Activated CD8-positive, alpha-beta memory T cell treated with anti-CD3 and anti-CD28 coated beads for 36 hours (primary cell): ENCODE measurements at regions not wholly inside any gene's neighbourhood (a gene's known extent, or its start where the extent isn't known, plus 50 kb on each side); places are given as distances from the start of the nearest gene placed in this dataset.
"Not testable (repeated sequence)": the region's sequence is repeated elsewhere in the genome, so short reads cannot be mapped to it uniquely, and the experiment has no call there.

ENCODE experiments used
- CTCF ChIA-PET: fragments of 350-600 bp; sonication (Branson Sonifier 250); formaldehyde crosslinking; loops from one replicate; lab custom pipeline; 2021; ENCODE audit warnings: antibody characterized with exemption; lab: Charles Lee
- POLR2A ChIA-PET: fragments of 350-600 bp; sonication (Branson Sonifier 250); formaldehyde crosslinking; loops from one replicate; lab custom pipeline; 2021; ENCODE audit warnings: antibody characterized with exemption; lab: Charles Lee

GRCh38 chr1:224061436-224061835, 52.5 kb upstream of the FBXO28 start:
- POLR2A ChIA-PET: no interaction called here
- CTCF ChIA-PET: interaction anchor here (1.0 kb wide), 1 partner anchor 11 kb away, joined by 4 read pairs; no protein-coding TSS in a partner anchor

- POLR2A ChIA-PET: no interaction called here
- CTCF ChIA-PET: no interaction called here
Observed at GRCh38 chr1:224059897-224060427, 53.9 kb upstream of the FBXO28 start.

DNA sequence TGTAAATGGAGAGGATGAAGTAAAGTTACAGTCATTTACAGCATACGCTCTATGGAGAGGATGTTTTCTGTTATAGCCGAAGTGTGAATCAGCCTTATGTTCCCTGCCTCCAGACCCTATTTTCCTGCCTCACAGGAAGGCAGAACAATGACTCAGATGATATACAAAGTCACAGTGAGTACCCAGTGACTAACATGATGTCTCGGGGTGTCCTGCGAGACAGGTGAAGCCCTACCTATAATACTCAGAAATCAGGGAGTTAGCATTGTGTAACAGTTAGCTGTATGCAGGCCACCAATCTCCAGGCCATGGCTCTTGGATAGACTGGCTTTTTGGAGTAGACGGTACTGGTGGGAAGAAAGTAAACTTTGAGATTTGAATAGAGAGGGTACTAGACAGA, 55.6 kb upstream of the FBXO28 start:
- POLR2A ChIA-PET: no interaction called here
- CTCF ChIA-PET: no interaction called here

DNA sequence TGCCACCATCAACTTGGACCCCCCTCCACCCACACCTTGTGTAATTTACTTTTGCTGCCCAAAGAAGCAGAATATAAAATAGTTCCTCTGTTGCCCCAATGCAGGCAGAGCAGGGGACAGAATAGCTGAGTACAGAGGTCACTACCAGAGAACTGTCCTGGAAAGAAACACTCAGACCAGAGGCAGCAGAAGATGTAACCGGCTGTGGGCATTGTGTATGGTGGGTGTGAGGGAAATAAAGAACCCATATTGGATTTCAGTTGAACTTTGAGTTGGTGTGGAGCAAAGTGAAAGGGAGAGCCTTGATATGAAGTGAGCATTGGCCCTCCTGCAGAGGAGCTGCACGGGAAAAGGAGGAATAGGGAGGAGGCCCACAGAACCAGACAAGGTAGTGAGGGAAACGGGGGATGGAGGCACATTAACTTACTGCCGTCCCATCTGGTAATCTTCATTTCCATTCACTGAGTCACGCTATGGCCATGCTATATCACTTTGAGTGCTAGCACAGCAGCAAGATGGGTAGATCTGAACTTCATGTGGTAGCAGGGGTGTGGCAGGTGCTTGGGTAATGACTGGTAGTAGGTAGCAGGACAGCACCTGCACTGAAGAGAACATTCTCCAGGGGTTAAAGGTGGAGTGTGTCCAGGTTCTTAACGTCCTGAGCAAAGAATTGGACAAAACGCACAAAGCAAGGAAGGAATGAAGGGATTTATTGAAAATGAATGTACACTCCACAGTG, 56.3 kb upstream of the FBXO28 start:
- ChIA-PET POLR2A (no interaction called here), CTCF (no interaction called here)

- POLR2A ChIA-PET: no interaction called here
- CTCF ChIA-PET: no interaction called here
Observed at GRCh38 chr1:224054611-224055010, 59.3 kb upstream of the FBXO28 start.

- ChIA-PET CTCF (no interaction called here), POLR2A (no interaction called here)
Observed at GRCh38 chr1:224054012-224054411, 59.9 kb upstream of the FBXO28 start.

GRCh38 chr1:224053456-224053855, 60.5 kb upstream of the FBXO28 start:
- CTCF ChIA-PET: no interaction called here

DNA sequence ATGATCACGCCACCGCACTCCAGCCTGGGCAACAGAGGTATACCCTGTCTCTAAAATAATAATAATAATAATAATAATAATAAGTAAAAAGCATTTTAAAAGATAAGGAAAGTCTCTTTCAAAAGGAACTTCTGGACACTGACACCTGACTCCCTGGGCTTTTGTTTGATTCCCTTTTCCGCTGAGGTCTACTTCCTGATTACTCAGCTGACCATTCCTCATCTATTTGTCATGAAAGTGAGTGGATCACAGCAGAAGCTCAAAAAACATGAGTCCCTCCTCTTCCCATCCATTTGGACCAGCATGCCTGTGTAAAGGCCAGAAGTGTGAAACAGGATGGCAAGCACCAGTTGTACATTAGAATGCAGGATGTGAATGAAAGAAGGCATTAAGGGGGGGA, 61.1 kb upstream of the FBXO28 start:
- POLR2A ChIA-PET: no interaction called here

More at GRCh38 chr1:224053456-224053855, 60.5 kb upstream of the FBXO28 start:
- POLR2A ChIA-PET: no interaction called here

DNA sequence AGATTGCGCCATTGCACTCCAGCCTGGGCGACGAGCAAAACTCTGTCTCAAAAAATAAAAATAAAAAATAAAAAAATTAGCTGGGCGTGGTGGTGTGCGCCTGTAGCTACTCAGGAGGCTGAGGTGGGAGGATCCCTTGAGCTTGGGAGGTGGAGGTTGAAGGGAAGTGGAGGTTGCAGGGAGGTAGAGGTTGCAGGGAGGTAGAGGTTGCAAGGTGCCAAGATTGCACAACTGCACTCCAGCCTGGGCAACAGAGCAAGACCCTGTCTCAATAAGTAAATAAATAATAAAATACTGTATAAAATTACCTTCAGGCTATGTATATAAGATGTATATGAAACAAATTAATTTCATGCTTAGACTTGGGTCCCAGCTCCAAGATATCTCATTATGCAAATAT, 62.1 kb upstream of the FBXO28 start:
- POLR2A ChIA-PET: not testable (repeated sequence)
- CTCF ChIA-PET: interaction anchor here (1.7 kb wide), 1 partner anchor 355 kb away, joined by 3 read pairs; no protein-coding TSS in a partner anchor

More for the DNA sequence above, 61.1 kb upstream of the FBXO28 start:
- CTCF ChIA-PET: no interaction called here

- ChIA-PET CTCF (interaction anchor here (1.1 to 1.7 kb wide), 2 partner anchors 10 to 354 kb away, joined by 3 to 4 read pairs; no protein-coding TSS in a partner anchor), POLR2A (no interaction called here)
Observed at GRCh38 chr1:224051086-224051406, 62.9 kb upstream of the FBXO28 start.

GRCh38 chr1:224047538-224047937, 66.4 kb upstream of the FBXO28 start:
- ChIA-PET POLR2A (no interaction called here), CTCF (no interaction called here)

- ChIA-PET CTCF (no interaction called here), POLR2A (no interaction called here)
Observed at GRCh38 chr1:224045556-224045955, 68.4 kb upstream of the FBXO28 start.

DNA sequence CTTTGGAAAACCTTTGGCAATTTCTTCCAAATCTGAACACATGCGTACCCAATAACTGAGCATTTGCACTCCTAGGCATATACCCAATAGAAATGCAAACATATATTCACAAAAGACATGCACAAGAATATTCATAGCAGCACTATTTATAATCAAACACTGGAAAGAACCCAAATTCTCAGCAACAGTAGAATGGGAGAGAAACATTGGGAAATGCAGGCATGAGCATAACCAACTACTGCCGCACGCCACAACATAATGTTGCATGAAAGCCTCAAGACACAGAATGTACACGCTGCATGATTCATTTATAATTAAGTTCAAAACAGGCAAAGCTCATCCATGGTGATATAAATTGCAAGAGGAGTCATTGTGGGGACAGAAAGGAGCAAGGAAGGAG, 69.5 kb upstream of the FBXO28 start:
- CTCF ChIA-PET: no interaction called here
- POLR2A ChIA-PET: no interaction called here

- ChIA-PET CTCF (no interaction called here), POLR2A (no interaction called here)
Observed at GRCh38 chr1:224042557-224043118, 71.3 kb upstream of the FBXO28 start.

DNA sequence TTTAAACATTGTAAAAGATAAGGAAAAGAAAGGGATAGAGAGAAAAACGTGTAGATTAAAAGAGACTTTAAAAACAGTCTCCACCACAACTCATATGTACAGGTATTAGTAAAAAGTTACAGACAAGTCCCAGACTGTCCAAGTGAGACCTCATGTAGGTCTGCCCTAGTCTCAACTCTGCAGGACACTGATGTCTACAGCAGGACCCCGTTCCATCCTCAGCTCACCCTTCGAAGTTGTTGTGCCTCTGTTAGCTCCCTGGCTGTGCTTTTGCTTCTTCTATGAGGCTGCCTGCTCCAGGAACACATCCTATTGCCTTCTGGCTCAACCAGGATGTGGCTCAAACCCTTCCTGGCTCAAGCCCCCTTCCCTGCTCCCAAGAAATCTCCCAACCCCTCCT, 72.9 kb upstream of the FBXO28 start:
- ChIA-PET CTCF (no interaction called here), POLR2A (no interaction called here)

- POLR2A ChIA-PET: not testable (repeated sequence)
Observed at GRCh38 chr1:224040423-224040822, 73.5 kb upstream of the FBXO28 start.

GRCh38 chr1:224040006-224040405, 73.9 kb upstream of the FBXO28 start:
- POLR2A ChIA-PET, CTCF ChIA-PET: not testable (repeated sequence)

More at GRCh38 chr1:224040423-224040822, 73.5 kb upstream of the FBXO28 start:
- CTCF ChIA-PET: not testable (repeated sequence)

DNA sequence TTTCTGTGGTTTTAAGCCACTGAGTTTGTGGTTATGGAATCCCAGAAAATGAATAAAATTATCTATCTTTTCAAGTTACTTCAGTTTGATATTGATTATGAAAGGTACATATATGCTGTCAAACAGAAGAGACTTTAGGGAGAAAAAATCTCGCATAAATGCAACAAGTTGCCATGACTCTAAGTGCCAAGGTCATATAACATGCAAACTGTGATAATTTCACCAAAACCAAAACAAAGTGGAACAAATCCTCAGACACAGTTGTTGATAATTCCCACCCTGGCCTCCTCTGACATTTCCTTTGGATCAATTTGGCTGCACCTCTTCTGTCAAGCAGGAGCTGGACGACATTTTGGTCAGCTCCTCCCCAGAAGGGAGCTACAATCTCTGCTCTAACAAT, 75.1 kb upstream of the FBXO28 start:
- POLR2A ChIA-PET, CTCF ChIA-PET: not testable (repeated sequence)

- CTCF ChIA-PET, POLR2A ChIA-PET: not testable (repeated sequence)
Observed at GRCh38 chr1:224037362-224037761, 76.5 kb upstream of the FBXO28 start.

- POLR2A ChIA-PET: not testable (repeated sequence)
Observed at GRCh38 chr1:224032608-224033276, 81.2 kb upstream of the FBXO28 start.

More at GRCh38 chr1:224032608-224033276, 81.2 kb upstream of the FBXO28 start:
- CTCF ChIA-PET: not testable (repeated sequence)
